Lung (tissue), 11 donors: ENCODE measurements at regions not wholly inside any gene's neighbourhood (a gene's known extent, or its start where the extent isn't known, plus 50 kb on each side); places are given as distances from the start of the nearest gene placed in this dataset.

Experiments
- ATAC-seq: fragments of 200-7000 bp; cut with Tn5 transposase; one replicate; pipeline ENCODE4 v1.9.1; 2020; ENCODE audit warnings: moderate number of reproducible peaks; ENCODE audit not compliant: insufficient read depth, low FRiP score
- DNase-seq, 3 donors: peaks; one replicate each; pipeline ENCODE4 v3.0.0-alpha.2; 2013 to 2017
- H3K27ac ChIP-seq, 2 donors: one replicate each; pipeline ENCODE4 v1.5.1; 2013; ENCODE audit warnings: mild to moderate bottlenecking in 2 of 2, moderate library complexity in 2 of 2, control low read depth in 1 of 2, inconsistent platforms in 1 of 2, low read depth in 1 of 2, low read length in 1 of 2
- H3K27me3 ChIP-seq, 3 donors: one replicate each; pipeline ENCODE4 v1.5.1; 2013; ENCODE audit warnings: low read length in 2 of 3; ENCODE audit not compliant: control insufficient read depth in 3 of 3, insufficient read depth in 3 of 3
- H3K36me3 ChIP-seq, 4 donors: one replicate each; pipeline ENCODE4 v1.5.1; 2013; ENCODE audit warnings: low read length in 4 of 4, mild to moderate bottlenecking in 1 of 4, moderate library complexity in 1 of 4; ENCODE audit not compliant: control insufficient read depth in 4 of 4, insufficient read depth in 4 of 4
- H3K4me1 ChIP-seq, 5 donors: one replicate each; pipeline ENCODE4 v1.5.1; 2013; ENCODE audit warnings: low read length in 5 of 5, mild to moderate bottlenecking in 2 of 5, moderate library complexity in 1 of 5; ENCODE audit not compliant: control insufficient read depth in 5 of 5, insufficient read depth in 5 of 5
- H3K4me3 ChIP-seq: one replicate; pipeline ENCODE4 v1.5.1; 2013; ENCODE audit warnings: mild to moderate bottlenecking, control low read depth, moderate library complexity
- H3K9ac ChIP-seq, 2 donors: one replicate each; pipeline ENCODE4 v1.5.1; 2013; ENCODE audit warnings: low read length in 2 of 2, control low read depth in 1 of 2; ENCODE audit not compliant: insufficient read depth in 1 of 2
- H3K9me3 ChIP-seq, 4 donors: one replicate each; pipeline ENCODE4 v1.5.1; 2013; ENCODE audit warnings: low read length in 3 of 4, mild to moderate bottlenecking in 1 of 4, moderate library complexity in 1 of 4; ENCODE audit not compliant: control insufficient read depth in 4 of 4, insufficient read depth in 3 of 4
- CTCF ChIP-seq: IDR thresholded peaks from 2 replicates; pipeline ENCODE4 v1.5.1; 2012; ENCODE audit warnings: mild to moderate bottlenecking; ENCODE audit errors: control extremely low read depth, extremely low read depth
- WGBS, 2 donors: extraction: QIAGEN DNeasy Blood & Tissue Kit; methylation state at CpG; one replicate each; pipeline ENCODE4 v1.1.7; 2013; 5-methylcytosine and 5-hydroxymethylcytosine counted together
- donor health status: control.
- donor health status: control.
- donor health status: Bipolar disorder and iron deficiency.
- donor health status: healthy.
- donor health status: DM: yes; HTN: yes; CAD: no.

- Histone ChIP-seq H3K9ac (no peak overlapping the region), H3K27ac (no peak overlapping the region), H3K4me1 (peaks cover 0 to 3% (median 0%) of the 10 kb centered on the region in 5 donors), H3K36me3 (no peaks in the 10 kb centered on the region), H3K9me3 (no peaks in the 10 kb centered on the region), H3K4me3 (no peak overlapping the region), H3K27me3 (no peaks in the 10 kb centered on the region)
- TF ChIP-seq CTCF = no peak
- WGBS, 2 donors = 92 to 93% methylated on average over 6 of the region's 6 CpGs
- DNase-seq (no peak), ATAC-seq (no peak)
Measured at GRCh38 chr13:21925720-21926119, 254.8 kb downstream of the FGF9 start.

- Histone ChIP-seq H3K27me3 (no peaks in the 10 kb centered on the region), H3K9ac (no peak overlapping the region), H3K4me1 (peaks cover 0 to 5% (median 2%) of the 10 kb centered on the region in 5 donors), H3K36me3 (no peaks in the 10 kb centered on the region), H3K4me3 (no peak overlapping the region), H3K9me3 (no peaks in the 10 kb centered on the region), H3K27ac (no peak overlapping the region)
- ATAC-seq = no peak
- 89 to 90% methylated on average over 15 of the region's 15 CpGs for WGBS, 2 donors
- TF ChIP-seq CTCF = no peak
- peak in 2 of 3 donors; percentile 15 to 23 for DNase-seq
Measured at GRCh38 chr13:21929400-21929799, 258.5 kb downstream of the FGF9 start.

GRCh38 chr13:21930536-21930935 is 259.7 kb downstream of the FGF9 start:
- ATAC-seq (no peak), DNase-seq (no peak)
- no peak overlapping the region for H3K27ac ChIP-seq
- 25 to 40% methylated on average over 6 of the region's 6 CpGs for WGBS, 2 donors
- H3K27me3 ChIP-seq = no peaks in the 10 kb centered on the region
- H3K36me3 ChIP-seq = no peaks in the 10 kb centered on the region
- no peak overlapping the region for H3K4me3 ChIP-seq
- TF ChIP-seq CTCF = no peak
- peaks cover 0 to 5% (median 2%) of the 10 kb centered on the region in 5 donors for H3K4me1 ChIP-seq
- no peaks in the 10 kb centered on the region for H3K9me3 ChIP-seq
- no peak overlapping the region for H3K9ac ChIP-seq

- Histone ChIP-seq H3K36me3 (no peaks in the 10 kb centered on the region), H3K27ac (no peak overlapping the region), H3K9ac (no peak overlapping the region), H3K4me1 (peaks cover 0 to 5% (median 2%) of the 10 kb centered on the region in 5 donors), H3K9me3 (peaks cover 0 to 4% (median 0%) of the 10 kb centered on the region in 4 donors), H3K27me3 (no peaks in the 10 kb centered on the region), H3K4me3 (no peak overlapping the region)
- DNase-seq (no peak), ATAC-seq (no peak)
- no peak for TF ChIP-seq CTCF
- WGBS, 2 donors = 65 to 88% methylated on average over 2 of the region's 2 CpGs
Measured at GRCh38 chr13:21932578-21932977, 261.7 kb downstream of the FGF9 start.
